A673 (cell line): ENCODE measurements at regions not wholly inside any gene's neighbourhood (a gene's known extent, or its start where the extent isn't known, plus 50 kb on each side); places are given as distances from the start of the nearest gene placed in this dataset.

Source experiments
- BruUV-seq: library from RNA; stranded (reverse); fragments of 400-500 nt; replicated peaks from 2 replicates; lab custom pipeline; 2021; lab: Mats Ljungman, UMichigan
- CTCF ChIA-PET: fragments of 300-600 bp; sonication (Branson Sonifier 250); formaldehyde crosslinking; loops from one replicate; lab custom pipeline; 2022; ENCODE audit warnings: antibody characterized with exemption; lab: Charles Lee
- POLR2A ChIA-PET: fragments of 300-600 bp; sonication (Branson Sonifier 250); formaldehyde crosslinking; loops from one replicate; lab custom pipeline; 2022; ENCODE audit warnings: antibody characterized with exemption; ENCODE audit not compliant: low non-redundant PET; lab: Charles Lee
- DNase-seq: peaks from one replicate; pipeline ENCODE4 v3.0.0-alpha.2; 2015; ENCODE audit warnings: low spot score
- H3K27ac ChIP-seq: fragments of 200-600 bp; sonication (generic); 2 replicates; pipeline ENCODE4 v1.5.1; 2016; ENCODE audit warnings: mixed run types, low read depth, mild to moderate bottlenecking, mixed read lengths, antibody characterized with exemption, low read length; ENCODE audit not compliant: poor library complexity, severe bottlenecking
- H3K27me3 ChIP-seq: fragments of 200-600 bp; sonication (generic); replicated peaks from 2 replicates; pipeline ENCODE4 v1.6.1; 2017; ENCODE audit warnings: mixed run types, low read depth, mild to moderate bottlenecking, mixed read lengths, antibody characterized with exemption, low read length; ENCODE audit not compliant: insufficient read depth, poor library complexity
- H3K36me3 ChIP-seq: fragments of 200-600 bp; sonication (generic); 2 replicates; pipeline ENCODE4 v1.6.1; 2016; ENCODE audit warnings: mixed run types, mild to moderate bottlenecking, mixed read lengths, antibody characterized with exemption, low read length; ENCODE audit not compliant: insufficient read depth, poor library complexity, severe bottlenecking
- H3K4me1 ChIP-seq: fragments of 200-600 bp; sonication (generic); 2 replicates; pipeline ENCODE4 v1.6.1; 2017; ENCODE audit warnings: mixed run types, mild to moderate bottlenecking, mixed read lengths, antibody characterized with exemption, low read length; ENCODE audit not compliant: insufficient read depth, poor library complexity, severe bottlenecking
- H3K4me3 ChIP-seq: fragments of 200-600 bp; sonication (generic); 2 replicates; pipeline ENCODE4 v1.5.1; 2016; ENCODE audit warnings: low read depth, mixed run types, mild to moderate bottlenecking, mixed read lengths, low read length; ENCODE audit not compliant: poor library complexity, severe bottlenecking
- H3K9me3 ChIP-seq: fragments of 200-600 bp; sonication (generic); 2 replicates; pipeline ENCODE4 v1.6.1; 2016; ENCODE audit warnings: mixed run types, low read depth, mild to moderate bottlenecking, mixed read lengths, antibody characterized with exemption, low read length; ENCODE audit not compliant: poor library complexity, severe bottlenecking
- CTCF ChIP-seq: fragments of 300-800, 200-600 bp; sonication (generic); conservative IDR thresholded peaks from 2 replicates; pipeline ENCODE4 v1.5.1; 2017; ENCODE audit warnings: low read depth, mild to moderate bottlenecking, antibody characterized with exemption, low read length, moderate library complexity, mixed read lengths
- EZH2 ChIP-seq: fragments of 200-600 bp; sonication (generic); IDR thresholded peaks from 2 replicates; pipeline ENCODE4 v1.6.1; 2017; ENCODE audit warnings: borderline replicate concordance, low read depth, mild to moderate bottlenecking, mixed read lengths, antibody characterized with exemption, low read length; ENCODE audit not compliant: poor library complexity, severe bottlenecking
- intact Hi-C: fragments of 100-400 bp; cut with micrococcal nuclease; formaldehyde crosslinking; loops from one replicate; pipeline ENCODE4 v1.10.0; 2022; ENCODE audit not compliant: unreplicated experiment

- intact Hi-C loops = no loop called here
- ChIA-PET CTCF (no interaction called here), POLR2A (no interaction called here)
- H3K27me3 ChIP-seq = no peaks in the 10 kb centered on the region
- H3K9me3 ChIP-seq = peaks cover 8% of the 10 kb centered on the region
- H3K4me1 ChIP-seq = no peaks in the 10 kb centered on the region
- H3K36me3 ChIP-seq = no peaks in the 10 kb centered on the region
- DNase-seq = no peak
- BruUV-seq = no TSS peak
- TF ChIP-seq EZH2 = no peak
- no peak for TF ChIP-seq CTCF
- no peak overlapping the region for H3K4me3 ChIP-seq
- no peak overlapping the region for H3K27ac ChIP-seq
These were observed 733.6 kb upstream of the TBX3 start for GRCh38 chr12:115417610-115418009.

DNA sequence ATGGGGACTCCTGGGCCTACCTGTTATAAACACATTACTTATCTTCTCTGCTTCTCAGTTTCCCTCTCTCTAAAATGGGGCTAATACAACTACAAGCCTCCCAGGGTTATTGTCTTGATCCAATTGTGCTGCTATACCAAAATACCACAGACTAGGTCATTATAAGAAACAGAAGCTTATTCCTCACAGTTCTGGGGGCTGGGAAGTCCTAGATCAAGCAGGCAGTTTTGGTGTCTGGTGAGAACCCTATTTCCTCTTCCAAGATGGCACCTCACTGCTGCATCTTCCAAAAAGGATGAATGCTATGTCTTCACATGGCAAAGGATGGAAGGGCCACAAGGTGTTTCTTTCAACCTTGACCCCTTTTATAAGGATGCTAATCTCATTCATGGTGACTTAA is 732.9 kb upstream of the TBX3 start:
- H3K4me3 ChIP-seq = no peak overlapping the region
- ChIA-PET POLR2A (no interaction called here), CTCF (no interaction called here)
- no TSS peak for BruUV-seq
- no peak overlapping the region for H3K27ac ChIP-seq
- H3K4me1 ChIP-seq = no peaks in the 10 kb centered on the region
- no peaks in the 10 kb centered on the region for H3K36me3 ChIP-seq
- H3K27me3 ChIP-seq = no peaks in the 10 kb centered on the region
- no peak for TF ChIP-seq EZH2
- no peak for TF ChIP-seq CTCF
- DNase-seq = no peak
- peaks cover 8% of the 10 kb centered on the region for H3K9me3 ChIP-seq
- intact Hi-C loops = no loop called here

- H3K27ac ChIP-seq = no peak overlapping the region
- POLR2A ChIA-PET = no interaction called here
- CTCF ChIA-PET = no interaction called here
- no peak overlapping the region for H3K4me3 ChIP-seq
- H3K36me3 ChIP-seq = no peaks in the 10 kb centered on the region
- H3K4me1 ChIP-seq = no peaks in the 10 kb centered on the region
- no TSS peak for BruUV-seq
- peaks cover 8% of the 10 kb centered on the region for H3K9me3 ChIP-seq
- intact Hi-C loops = no loop called here
- DNase-seq = no peak
- TF ChIP-seq EZH2 (no peak), CTCF (no peak)
- no peaks in the 10 kb centered on the region for H3K27me3 ChIP-seq
These were observed 729.7 kb upstream of the TBX3 start for GRCh38 chr12:115413626-115414025.
